SK-N-SH treated with all-trans-retinoic acid at 6 μM for 48 hours (cell line): ENCODE measurements at regions not wholly inside any gene's neighbourhood (a gene's known extent, or its start where the extent isn't known, plus 50 kb on each side); places are given as distances from the start of the nearest gene placed in this dataset.

ENCODE experiments used
- BACH2 ChIP-seq: fragments of 250-450 bp; sonication (Bioruptor Pico); IDR thresholded peaks from 2 replicates; pipeline ENCODE4 v1.9.0; 2021; ENCODE audit warnings: mild to moderate bottlenecking, borderline replicate concordance
- CSDC2 ChIP-seq: fragments of 250-450 bp; sonication (Bioruptor Pico); IDR thresholded peaks from 2 replicates; pipeline ENCODE4 v1.5.0; 2020; ENCODE audit warnings: mild to moderate bottlenecking, moderate library complexity
- ESRRG ChIP-seq: fragments of 250-450 bp; sonication (Bioruptor Pico); IDR thresholded peaks from 2 replicates; pipeline ENCODE4 v1.6.1; 2021; ENCODE audit warnings: mild to moderate bottlenecking
- TCF4 ChIP-seq: fragments of 250-450 bp; sonication (Bioruptor Pico); IDR thresholded peaks from 2 replicates; pipeline ENCODE4 v1.8.0; 2021; ENCODE audit warnings: mild to moderate bottlenecking, moderate library complexity, borderline replicate concordance
- ZFP30 ChIP-seq: fragments of 450-650 bp; formaldehyde crosslinking; IDR thresholded peaks from 2 replicates; pipeline ENCODE4 v1.5.0; 2022; ENCODE audit warnings: mild to moderate bottlenecking, moderate library complexity

DNA sequence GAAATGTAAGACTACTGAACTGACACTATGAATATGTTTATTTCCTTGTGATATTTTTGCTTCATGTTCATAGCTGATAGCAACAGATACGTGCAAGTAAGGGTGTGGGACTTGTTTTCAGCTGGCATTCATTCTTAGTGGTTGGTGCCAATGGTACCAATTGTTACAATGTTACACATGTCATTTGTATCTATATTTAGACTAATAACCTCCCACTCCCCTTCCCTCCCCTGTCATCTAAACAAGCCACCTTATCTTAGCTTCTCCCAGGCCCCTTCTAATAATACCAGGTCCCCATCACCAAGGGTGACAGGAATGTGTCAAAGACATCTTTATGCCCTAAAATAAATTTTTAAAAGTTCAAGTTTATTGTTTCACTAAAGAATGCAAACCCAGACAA is 294.7 kb upstream of the FAM98A start:
- TF ChIP-seq ZFP30 (CRISPR knock-in tag) (no peak), TCF4 (no peak), ESRRG (CRISPR knock-in tag) (no peak), BACH2 (CRISPR knock-in tag) (no peak), CSDC2 (CRISPR knock-in tag) (no peak)
